GM18520 (cell line): ENCODE measurements at regions not wholly inside any gene's neighbourhood (a gene's known extent, or its start where the extent isn't known, plus 50 kb on each side); places are given as distances from the start of the nearest gene placed in this dataset.

Source experiments
- ATAC-seq: cut with Tn5 transposase; IDR thresholded peaks from one replicate; pipeline ENCODE4 v1.9.1; 2021; ENCODE audit not compliant: unreplicated experiment

DNA sequence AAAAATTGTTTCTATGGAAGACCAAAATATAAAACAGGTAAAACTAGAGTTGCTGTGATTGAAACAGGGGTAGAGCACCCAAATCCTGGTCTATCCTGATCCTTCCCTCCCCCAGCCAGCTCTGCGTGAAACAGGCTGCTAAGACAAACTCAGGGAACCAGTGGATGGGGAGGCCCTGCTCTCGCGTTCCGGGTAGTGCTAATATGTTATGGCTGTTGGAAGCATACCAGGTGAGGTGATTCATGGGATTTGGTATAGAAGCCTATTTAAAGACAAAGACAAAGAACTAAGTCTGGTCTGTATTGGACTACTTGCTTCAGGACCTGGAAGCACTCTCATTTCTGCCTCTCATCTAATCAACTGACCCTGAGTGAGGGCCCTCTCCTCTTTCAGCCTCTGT is 63.0 kb upstream of the CCBE1 start:
- no peak for ATAC-seq

DNA sequence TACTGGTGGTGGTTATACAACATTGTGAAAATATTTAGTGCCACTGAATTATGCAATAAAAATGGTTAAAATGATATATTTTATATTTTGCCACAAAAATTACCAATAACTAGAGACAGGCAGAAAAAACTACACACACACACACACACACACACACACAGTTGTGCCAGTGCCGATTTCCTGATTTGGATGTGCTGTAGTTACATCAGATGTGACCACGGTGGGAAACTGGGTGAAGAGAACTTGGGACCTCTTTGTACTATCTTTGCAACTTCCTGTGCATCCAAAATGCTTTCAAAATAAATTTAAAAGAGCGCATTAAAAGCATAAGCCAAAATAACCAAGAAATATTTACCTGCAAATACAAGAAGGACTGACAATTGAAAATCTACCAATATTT is 61.6 kb upstream of the CCBE1 start:
- no peak for ATAC-seq

DNA sequence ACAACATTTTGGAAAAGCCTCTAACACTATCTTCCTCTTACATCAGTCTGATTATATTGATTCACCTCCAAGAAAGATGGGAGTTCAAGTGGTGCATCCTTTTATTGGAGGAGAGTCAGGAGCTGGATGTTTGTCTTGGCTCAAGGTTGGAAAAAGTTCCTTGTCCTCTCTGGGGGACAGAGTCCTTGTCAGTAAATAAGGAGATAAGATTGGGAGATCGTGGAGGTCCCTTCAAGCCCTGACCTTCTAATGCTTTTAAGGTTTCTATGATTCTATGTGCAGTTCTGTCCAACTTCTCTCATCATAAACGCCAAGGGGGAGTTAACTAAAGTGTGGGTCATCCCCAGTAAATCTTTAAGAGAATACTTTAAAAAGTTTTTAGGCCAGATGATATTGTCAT is 60.9 kb upstream of the CCBE1 start:
- ATAC-seq: no peak

DNA sequence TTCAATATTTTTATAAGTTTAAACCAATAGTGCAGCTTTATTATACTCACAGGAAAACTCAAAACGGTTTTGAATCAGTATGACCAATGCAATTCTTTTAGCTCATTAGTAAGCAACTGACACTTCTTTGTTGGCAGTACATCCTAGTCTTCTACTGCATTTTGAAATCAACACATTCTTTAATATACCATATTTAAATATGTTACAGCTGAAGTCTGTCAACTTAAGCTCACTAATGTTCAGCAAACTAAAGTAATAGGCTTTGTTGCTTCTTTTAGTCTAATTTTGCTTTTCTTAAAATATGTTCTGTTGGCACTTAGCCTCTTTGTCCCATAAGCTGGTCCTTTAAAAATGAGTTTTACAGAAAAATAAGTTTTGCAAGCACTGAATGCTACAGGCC is 55.4 kb upstream of the CCBE1 start:
- ATAC-seq: no peak

GRCh38 chr18:59751186-59751585 is 54.0 kb upstream of the CCBE1 start:
- ATAC-seq: no peak

- no peak for ATAC-seq
Measured at GRCh38 chr18:59748628-59749360, 51.6 kb upstream of the CCBE1 start.
